AG10803 (cell line): ENCODE measurements at regions not wholly inside any gene's neighbourhood (a gene's known extent, or its start where the extent isn't known, plus 50 kb on each side); places are given as distances from the start of the nearest gene placed in this dataset.

ENCODE experiments used
- DNase-seq: peaks from one replicate; pipeline ENCODE4 v3.0.0; 2010; ENCODE audit warnings: low read depth
- H3K4me3 ChIP-seq: 2 replicates; pipeline ENCODE4 v1.5.1; 2011; ENCODE audit warnings: mild to moderate bottlenecking, low read length, control low read depth
- TF ChIP-seq, protein P1 (sequence below): conservative IDR thresholded peaks from 2 replicates; pipeline ENCODE4 v1.5.1; 2011; ENCODE audit warnings: mild to moderate bottlenecking, low read length, control low read depth, inconsistent platforms

DNA sequence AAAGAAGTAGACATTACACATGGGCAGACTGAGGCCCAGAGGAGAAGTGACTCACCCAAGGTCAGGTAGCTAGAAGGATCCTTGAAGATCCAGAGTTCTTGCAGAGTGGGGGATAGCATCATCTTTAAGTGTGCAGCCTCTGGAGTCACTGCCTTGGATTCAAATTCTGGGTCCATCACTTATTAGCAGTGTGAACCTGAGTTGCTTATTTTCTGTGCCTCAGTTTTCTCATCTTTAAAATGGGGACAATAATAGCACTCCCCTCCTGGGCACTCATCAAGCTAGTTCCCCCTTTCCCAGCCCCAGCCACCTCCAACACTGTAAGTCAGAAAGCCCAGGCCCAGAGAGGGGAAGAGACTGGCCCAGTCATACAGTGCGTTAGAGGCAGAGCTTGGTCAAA is 141.8 kb upstream of the PJA1 start:
- DNase-seq = no peak
- TF ChIP-seq, protein P1, sequence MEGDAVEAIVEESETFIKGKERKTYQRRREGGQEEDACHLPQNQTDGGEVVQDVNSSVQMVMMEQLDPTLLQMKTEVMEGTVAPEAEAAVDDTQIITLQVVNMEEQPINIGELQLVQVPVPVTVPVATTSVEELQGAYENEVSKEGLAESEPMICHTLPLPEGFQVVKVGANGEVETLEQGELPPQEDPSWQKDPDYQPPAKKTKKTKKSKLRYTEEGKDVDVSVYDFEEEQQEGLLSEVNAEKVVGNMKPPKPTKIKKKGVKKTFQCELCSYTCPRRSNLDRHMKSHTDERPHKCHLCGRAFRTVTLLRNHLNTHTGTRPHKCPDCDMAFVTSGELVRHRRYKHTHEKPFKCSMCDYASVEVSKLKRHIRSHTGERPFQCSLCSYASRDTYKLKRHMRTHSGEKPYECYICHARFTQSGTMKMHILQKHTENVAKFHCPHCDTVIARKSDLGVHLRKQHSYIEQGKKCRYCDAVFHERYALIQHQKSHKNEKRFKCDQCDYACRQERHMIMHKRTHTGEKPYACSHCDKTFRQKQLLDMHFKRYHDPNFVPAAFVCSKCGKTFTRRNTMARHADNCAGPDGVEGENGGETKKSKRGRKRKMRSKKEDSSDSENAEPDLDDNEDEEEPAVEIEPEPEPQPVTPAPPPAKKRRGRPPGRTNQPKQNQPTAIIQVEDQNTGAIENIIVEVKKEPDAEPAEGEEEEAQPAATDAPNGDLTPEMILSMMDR = no peak
- H3K4me3 ChIP-seq = no peak overlapping the region

DNA sequence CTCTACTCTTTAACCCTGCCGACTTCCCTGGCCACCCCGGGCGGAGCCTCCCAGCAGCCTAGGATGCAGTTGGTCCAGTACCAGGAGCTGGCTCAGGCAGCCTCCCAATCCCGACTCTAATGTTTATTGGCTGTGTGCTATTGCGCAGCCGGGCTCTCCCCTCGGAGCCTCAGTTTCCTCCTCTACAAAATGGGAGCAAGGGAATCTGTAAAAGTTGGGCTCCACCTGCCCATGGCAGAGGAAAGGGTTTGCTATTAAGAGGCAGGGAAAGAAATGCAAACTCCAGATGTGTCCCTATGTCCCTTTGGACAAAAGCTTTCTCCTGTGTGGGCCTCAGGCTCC is 140.8 kb upstream of the PJA1 start:
- H3K4me3 ChIP-seq = no peak overlapping the region
- no peak for DNase-seq
- TF ChIP-seq, protein P1 = no peak

DNA sequence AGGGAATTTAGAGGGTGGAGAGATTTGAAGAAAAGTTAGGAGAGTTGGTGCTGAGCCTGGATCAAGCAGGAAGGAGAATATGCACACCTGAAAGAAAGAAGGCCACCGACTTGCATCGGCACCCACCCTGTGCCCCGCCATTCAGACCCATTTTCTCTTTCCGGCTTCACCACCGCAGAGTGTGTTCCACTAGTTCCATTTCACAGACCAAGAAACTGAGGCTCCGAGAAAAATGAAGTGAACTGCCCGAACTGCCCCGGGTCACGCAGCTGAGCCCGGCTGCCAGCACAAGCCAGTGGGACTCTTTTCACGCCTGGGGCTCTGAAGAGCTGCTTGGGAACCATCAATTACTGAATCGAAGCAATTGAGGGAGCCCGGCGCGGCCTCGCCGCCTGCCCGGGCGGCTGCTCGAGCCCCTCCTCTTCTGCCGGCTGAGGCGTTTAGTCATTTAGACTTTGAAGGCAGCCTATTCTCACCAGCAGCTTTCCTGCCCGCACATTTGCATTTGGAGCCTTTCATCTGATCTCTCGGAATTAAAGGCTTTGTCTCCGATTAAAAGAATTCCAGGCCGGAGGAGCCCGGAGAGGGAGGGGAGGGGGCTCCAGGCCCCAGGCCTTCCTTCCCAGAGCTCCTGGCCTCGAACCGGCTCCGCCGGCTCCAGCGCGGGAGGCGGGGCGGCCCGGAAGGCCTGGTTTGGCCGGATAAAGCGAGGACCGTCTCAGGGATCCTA is 140.2 kb upstream of the PJA1 start:
- no peak overlapping the region for H3K4me3 ChIP-seq
- TF ChIP-seq, protein P1 = no peak
- DNase-seq = no peak

DNA sequence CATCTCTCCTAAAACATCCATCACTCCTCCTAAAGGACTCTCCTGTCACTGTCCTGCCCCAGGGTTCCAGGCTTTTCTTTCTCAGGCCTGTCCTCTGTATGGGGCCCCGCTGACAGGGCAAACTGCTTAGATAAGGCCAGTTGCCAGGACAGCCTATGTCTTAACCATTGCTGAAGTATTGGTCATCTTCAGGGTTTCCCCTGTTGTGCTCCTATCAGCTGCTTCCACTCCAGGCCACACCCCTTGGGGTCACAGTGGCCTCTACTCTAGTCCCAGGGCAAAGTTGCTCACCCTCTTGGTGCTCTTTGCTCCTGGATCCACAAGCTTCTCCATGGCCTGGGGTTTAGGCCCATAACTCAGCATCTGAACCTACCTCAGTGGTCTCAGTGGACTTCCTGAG is 138.0 kb upstream of the PJA1 start:
- TF ChIP-seq, protein P1 = no peak
- no peak overlapping the region for H3K4me3 ChIP-seq

DNA sequence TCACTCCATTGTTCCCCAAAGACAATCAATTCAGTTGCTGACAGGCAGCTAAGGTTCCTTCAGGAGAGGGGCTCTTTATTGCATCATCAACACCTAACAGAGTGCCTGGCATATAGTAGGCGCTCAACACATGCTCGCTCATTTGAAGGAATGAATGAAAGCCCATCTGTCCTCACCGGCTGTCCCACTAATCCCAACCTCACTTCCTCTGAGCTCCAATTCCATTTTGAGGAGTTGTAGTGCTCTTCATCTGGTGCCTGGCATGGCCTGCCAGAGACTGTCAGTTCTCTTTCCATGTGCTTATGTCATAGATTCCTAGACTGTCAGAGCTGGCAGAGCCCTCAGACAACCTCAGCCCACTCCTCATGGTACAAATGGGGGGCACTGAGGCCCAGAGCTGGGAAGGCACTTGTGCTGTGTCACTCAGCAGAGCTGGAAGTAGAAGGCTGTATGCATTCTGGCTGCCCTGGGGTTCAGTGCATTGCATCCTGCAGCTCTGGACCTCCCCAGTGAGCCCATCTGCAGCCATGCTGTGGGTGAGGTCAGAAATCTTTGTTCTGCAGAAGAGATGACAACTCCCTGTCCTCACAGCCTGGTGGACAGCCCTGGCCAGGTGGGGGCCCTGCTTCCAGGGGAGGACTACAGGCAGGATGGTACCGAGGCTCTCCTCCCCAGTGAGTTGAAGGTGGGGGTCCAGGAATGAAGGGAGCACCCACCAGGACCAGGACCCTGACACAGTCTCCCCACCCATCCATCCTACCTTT is 134.9 kb upstream of the PJA1 start:
- TF ChIP-seq, protein P1 = no peak
- DNase-seq = no peak
- H3K4me3 ChIP-seq = no peak overlapping the region

More for the DNA sequence above, 138.0 kb upstream of the PJA1 start:
- no peak for DNase-seq

DNA sequence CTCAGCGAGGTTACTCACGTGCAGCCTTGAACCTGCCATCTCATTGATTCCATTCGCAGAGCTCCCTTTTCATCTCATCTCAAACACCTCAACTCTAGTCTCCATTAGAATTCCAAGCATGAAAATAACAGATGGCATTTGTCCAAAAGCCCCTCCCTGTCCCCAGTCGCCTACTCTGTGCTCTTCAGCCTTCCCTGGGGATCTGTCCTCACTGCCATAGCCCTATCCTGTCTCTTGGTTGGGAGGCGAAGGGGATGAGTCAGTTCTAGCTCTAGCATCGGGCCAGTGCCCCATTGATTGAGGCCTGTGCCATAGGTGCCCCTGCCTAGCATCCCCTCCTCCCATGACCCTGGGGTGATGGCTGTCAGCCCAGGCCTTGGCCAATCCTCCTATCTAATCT is 134.0 kb upstream of the PJA1 start:
- no peak for DNase-seq
- H3K4me3 ChIP-seq = no peak overlapping the region
- TF ChIP-seq, protein P1 = no peak
